ENCODE measurements at regions not wholly inside any gene's neighbourhood (a gene's known extent, or its start where the extent isn't known, plus 50 kb on each side); places are given as distances from the start of the nearest gene placed in this dataset.
"Not testable (repeated sequence)": the region's sequence is repeated elsewhere in the genome, so short reads cannot be mapped to it uniquely, and the experiment has no call there.

- TF ChIP-seq STAT5B (CRISPR knock-in tag; IDR thresholded peaks at IDR 0.05); KLF13 (tag; IDR thresholded peaks at IDR 0.05; ENCODE audit: borderline replicate concordance, low read depth); TEAD2 (tag; IDR thresholded peaks at IDR 0.05); NFIC (IDR thresholded peaks at IDR 0.05); PHB2 (IDR thresholded peaks at IDR 0.05; ENCODE audit: low read depth); ZNF140 (CRISPR knock-in tag; IDR thresholded peaks at IDR 0.05); FOS (IDR thresholded peaks at IDR 0.05; ENCODE audit: extremely low read depth, insufficient read length); EZH2 (IDR thresholded peaks at IDR 0.05; ENCODE audit: borderline replicate concordance, low read depth, low read length); ZBTB17 (CRISPR knock-in tag; IDR thresholded peaks at IDR 0.05): not testable (repeated sequence)
- TF ChIP-seq, protein P1, sequence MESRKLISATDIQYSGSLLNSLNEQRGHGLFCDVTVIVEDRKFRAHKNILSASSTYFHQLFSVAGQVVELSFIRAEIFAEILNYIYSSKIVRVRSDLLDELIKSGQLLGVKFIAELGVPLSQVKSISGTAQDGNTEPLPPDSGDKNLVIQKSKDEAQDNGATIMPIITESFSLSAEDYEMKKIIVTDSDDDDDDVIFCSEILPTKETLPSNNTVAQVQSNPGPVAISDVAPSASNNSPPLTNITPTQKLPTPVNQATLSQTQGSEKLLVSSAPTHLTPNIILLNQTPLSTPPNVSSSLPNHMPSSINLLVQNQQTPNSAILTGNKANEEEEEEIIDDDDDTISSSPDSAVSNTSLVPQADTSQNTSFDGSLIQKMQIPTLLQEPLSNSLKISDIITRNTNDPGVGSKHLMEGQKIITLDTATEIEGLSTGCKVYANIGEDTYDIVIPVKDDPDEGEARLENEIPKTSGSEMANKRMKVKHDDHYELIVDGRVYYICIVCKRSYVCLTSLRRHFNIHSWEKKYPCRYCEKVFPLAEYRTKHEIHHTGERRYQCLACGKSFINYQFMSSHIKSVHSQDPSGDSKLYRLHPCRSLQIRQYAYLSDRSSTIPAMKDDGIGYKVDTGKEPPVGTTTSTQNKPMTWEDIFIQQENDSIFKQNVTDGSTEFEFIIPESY (CRISPR knock-in tag; IDR thresholded peaks at IDR 0.05): not testable (repeated sequence)
Measured at GRCh38 chr13:23053711-23054110, 127.1 kb upstream of the SGCG start.
